PFSK-1 (cell line): ENCODE measurements at regions not wholly inside any gene's neighbourhood (a gene's known extent, or its start where the extent isn't known, plus 50 kb on each side); places are given as distances from the start of the nearest gene placed in this dataset.

Source experiments
- POLR2AphosphoS5 ChIP-seq: IDR thresholded peaks from 2 replicates; pipeline ENCODE4 v1.6.1; 2012; ENCODE audit warnings: low read depth, mild to moderate bottlenecking, control low read depth, low read length, moderate library complexity
- TAF1 ChIP-seq: IDR thresholded peaks from 2 replicates; pipeline ENCODE4 v1.6.1; 2012; ENCODE audit warnings: low read length, control low read depth, borderline replicate concordance; ENCODE audit not compliant: insufficient read depth

DNA sequence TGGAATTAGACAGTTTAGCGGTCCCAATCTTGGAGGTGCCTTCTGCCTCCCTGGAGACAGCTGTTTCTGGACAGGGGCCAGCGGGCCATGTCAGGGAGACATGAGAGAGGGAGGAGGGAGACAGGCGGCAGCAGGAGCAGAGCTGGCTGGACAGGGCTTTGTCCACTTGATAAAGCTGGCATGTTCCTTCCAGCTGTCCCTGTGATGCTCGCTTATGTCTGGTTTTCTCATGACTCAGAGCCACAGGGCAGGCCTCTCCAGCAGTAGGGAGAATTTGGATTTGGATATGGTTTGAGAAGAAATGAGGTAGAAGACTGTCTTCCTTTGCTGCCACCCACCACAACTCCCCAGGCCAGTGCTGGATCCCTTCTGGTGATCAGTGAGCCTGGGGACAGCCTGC, 51.7 kb upstream of the SORCS3 start:
- TF ChIP-seq POLR2AphosphoS5 (no peak), TAF1 (no peak)
